ENCODE measurements at regions not wholly inside any gene's neighbourhood (a gene's known extent, or its start where the extent isn't known, plus 50 kb on each side); places are given as distances from the start of the nearest gene placed in this dataset.

DNA sequence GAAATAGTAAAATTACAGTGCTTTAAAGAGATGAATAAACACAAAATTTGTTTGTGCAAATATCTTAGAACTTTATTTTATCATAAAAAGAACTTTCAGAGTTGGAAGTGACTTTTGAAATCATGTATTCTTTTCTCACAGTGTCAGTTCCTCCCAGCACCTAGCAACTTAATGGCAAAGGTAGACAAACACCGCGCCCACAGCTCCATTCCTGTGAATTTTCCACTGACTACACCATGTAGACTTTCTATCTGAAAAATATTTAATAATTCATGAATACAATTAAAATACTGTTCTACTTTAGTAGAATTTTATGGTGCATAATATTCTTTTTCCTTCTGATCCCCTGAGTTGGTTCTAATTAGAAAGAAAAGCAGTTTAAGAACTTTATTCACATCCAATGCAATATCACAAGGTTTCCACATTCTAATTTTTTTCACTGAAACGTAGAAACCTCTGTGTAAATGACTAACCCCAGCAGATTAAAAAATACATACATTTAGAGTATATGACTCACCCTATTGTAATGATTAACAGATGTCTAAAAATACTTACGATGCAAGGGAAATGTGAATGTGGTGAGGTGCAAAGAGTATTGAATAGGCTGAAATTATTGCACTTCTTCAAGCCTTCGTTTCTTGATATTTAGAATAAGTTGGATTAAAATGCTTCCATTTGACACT is 218.2 kb upstream of the CCDC179 start:
- TF ChIP-seq, protein P1, sequence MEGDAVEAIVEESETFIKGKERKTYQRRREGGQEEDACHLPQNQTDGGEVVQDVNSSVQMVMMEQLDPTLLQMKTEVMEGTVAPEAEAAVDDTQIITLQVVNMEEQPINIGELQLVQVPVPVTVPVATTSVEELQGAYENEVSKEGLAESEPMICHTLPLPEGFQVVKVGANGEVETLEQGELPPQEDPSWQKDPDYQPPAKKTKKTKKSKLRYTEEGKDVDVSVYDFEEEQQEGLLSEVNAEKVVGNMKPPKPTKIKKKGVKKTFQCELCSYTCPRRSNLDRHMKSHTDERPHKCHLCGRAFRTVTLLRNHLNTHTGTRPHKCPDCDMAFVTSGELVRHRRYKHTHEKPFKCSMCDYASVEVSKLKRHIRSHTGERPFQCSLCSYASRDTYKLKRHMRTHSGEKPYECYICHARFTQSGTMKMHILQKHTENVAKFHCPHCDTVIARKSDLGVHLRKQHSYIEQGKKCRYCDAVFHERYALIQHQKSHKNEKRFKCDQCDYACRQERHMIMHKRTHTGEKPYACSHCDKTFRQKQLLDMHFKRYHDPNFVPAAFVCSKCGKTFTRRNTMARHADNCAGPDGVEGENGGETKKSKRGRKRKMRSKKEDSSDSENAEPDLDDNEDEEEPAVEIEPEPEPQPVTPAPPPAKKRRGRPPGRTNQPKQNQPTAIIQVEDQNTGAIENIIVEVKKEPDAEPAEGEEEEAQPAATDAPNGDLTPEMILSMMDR (IDR thresholded peaks at IDR 0.05; ENCODE audit: low read depth, low read length) = no peak
- H3K4me3 ChIP-seq (ENCODE audit: low read depth, low read length) = no peak overlapping the region
- peak; percentile 68 for DNase-seq (ENCODE audit: low read depth, low spot score)
- in situ Hi-C loops (cut with HindIII; ENCODE audit: low sequenced_read_pairs) = no loop called here

DNA sequence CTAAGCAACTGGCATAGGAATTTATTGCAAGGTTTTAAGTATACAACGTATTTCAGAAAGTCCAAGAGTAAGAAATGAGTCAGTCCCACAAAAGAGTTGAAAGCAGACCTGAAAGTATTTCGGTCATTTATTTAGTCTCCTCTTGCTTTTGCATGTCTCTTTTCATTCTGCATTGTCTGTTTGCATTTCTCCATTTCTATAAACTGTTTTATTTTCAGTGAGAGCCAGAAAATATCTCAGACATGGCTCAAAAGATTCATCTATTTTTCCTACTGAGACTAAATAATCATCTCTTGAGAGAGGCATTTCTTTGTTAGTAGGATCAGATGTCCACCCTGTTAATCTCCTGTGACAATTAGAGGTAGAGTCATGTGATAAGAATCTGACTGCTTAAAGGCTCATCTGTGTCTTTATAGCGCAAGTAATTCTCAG is 219.1 kb upstream of the CCDC179 start:
- TF ChIP-seq, protein P1 (IDR thresholded peaks at IDR 0.05; ENCODE audit: low read depth, low read length) = no peak
- in situ Hi-C loops (cut with HindIII; ENCODE audit: low sequenced_read_pairs) = no loop called here
- H3K4me3 ChIP-seq (ENCODE audit: low read depth, low read length) = no peak overlapping the region
- DNase-seq (ENCODE audit: low read depth, low spot score) = peak; percentile 66

DNA sequence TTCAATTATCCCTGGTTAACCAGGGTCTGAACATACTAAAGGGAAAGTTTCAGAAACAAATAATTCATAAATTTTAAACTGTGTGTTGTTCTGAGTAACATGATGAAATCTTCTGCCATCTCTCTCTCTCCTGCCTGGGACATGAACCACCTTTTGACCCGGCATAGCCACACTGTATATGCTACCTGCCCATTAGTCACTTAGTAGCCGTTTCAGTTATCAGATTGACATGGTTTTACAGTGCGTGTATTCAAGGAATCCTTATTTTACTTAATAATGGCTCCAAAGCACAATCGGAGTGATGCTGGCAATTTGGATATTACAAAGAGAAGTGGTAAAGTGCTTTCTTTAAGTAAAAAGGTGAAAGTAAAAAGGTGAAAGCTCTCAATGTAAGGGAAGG is 227.1 kb upstream of the CCDC179 start:
- no peak for DNase-seq (ENCODE audit: low read depth, low spot score)
- H3K4me3 ChIP-seq (ENCODE audit: low read depth, low read length) = no peak overlapping the region
- TF ChIP-seq, protein P1 (IDR thresholded peaks at IDR 0.05; ENCODE audit: low read depth, low read length) = no peak
- in situ Hi-C loops (cut with HindIII; ENCODE audit: low sequenced_read_pairs) = no loop called here

GRCh38 chr11:23090659-23091058 is 230.4 kb upstream of the CCDC179 start:
- DNase-seq (ENCODE audit: low read depth, low spot score) = no peak
- TF ChIP-seq, protein P1 (IDR thresholded peaks at IDR 0.05; ENCODE audit: low read depth, low read length) = no peak
- in situ Hi-C loops (cut with HindIII; ENCODE audit: low sequenced_read_pairs) = no loop called here
- H3K4me3 ChIP-seq (ENCODE audit: low read depth, low read length) = no peak overlapping the region

- H3K4me3 ChIP-seq (ENCODE audit: low read depth, low read length) = no peak overlapping the region
- TF ChIP-seq, protein P1 (IDR thresholded peaks at IDR 0.05; ENCODE audit: low read depth, low read length) = no peak
- no peak for DNase-seq (ENCODE audit: low read depth, low spot score)
- in situ Hi-C loops (cut with HindIII; ENCODE audit: low sequenced_read_pairs) = no loop called here
Observed at GRCh38 chr11:23095650-23096189, 235.4 kb upstream of the CCDC179 start.

DNA sequence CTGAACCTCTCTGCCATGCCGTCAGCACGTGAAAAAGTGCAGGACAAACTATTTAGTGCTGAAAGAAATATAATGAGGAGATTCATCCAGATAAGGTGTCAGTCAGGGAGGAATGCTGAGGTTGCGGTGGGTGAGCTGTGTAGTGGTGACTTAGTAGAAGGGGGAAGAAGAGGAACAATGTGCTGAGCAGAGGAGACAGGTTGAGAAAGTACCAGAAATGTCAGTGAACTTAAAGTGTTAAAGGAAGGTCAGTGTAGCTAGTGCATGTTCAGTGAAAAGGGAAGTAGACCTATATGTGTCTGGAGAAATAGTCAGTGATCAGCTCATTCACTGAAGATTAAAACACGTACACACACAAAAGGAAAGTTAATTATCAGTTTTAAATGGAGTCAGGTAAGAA is 237.6 kb upstream of the CCDC179 start:
- TF ChIP-seq, protein P1 (IDR thresholded peaks at IDR 0.05; ENCODE audit: low read depth, low read length) = no peak
- no peak for DNase-seq (ENCODE audit: low read depth, low spot score)
- H3K4me3 ChIP-seq (ENCODE audit: low read depth, low read length) = no peak overlapping the region
- in situ Hi-C loops (cut with HindIII; ENCODE audit: low sequenced_read_pairs) = no loop called here
